Lower leg skin (tissue), 4 donors: ENCODE measurements at regions not wholly inside any gene's neighbourhood (a gene's known extent, or its start where the extent isn't known, plus 50 kb on each side); places are given as distances from the start of the nearest gene placed in this dataset.

ENCODE experiments used
- DNase-seq, 2 donors: peaks; one replicate each; pipeline ENCODE4 v3.0.0-alpha.2; 2019; ENCODE audit warnings: low spot score in 2 of 2
- H3K4me3 ChIP-seq: fragments of 200-600 bp; sonication (generic); 2 replicates; pipeline ENCODE4 v1.5.1; 2017; ENCODE audit warnings: mild to moderate bottlenecking, low read depth; ENCODE audit not compliant: poor library complexity, severe bottlenecking
- CTCF ChIP-seq, 3 donors: fragments of 450-650 bp; IDR thresholded peaks; one replicate each; pipeline ENCODE4 v1.5.1; 2016; ENCODE audit warnings: antibody characterized with exemption in 3 of 3, mild to moderate bottlenecking in 3 of 3, moderate library complexity in 2 of 3
- POLR2A ChIP-seq, 2 donors: fragments of 450-650 bp; IDR thresholded peaks; one replicate each; pipeline ENCODE4 v1.6.1; 2016 to 2017; ENCODE audit warnings: antibody characterized with exemption in 2 of 2, mild to moderate bottlenecking in 1 of 2, moderate library complexity in 1 of 2
- WGBS, 2 donors: methylation state at CpG; one replicate each; pipeline ENCODE4 v1.1.5; 2018; 5-methylcytosine and 5-hydroxymethylcytosine counted together
- intact Hi-C: fragments of 100-400 bp; cut with DNase I; formaldehyde crosslinking; loops from one replicate; pipeline ENCODE4 v1.15.0; 2023; ENCODE audit warnings: low total_unique reads

- TF ChIP-seq CTCF (IDR thresholded peaks at IDR 0.05), result no peak
- no peak for TF ChIP-seq POLR2A (IDR thresholded peaks at IDR 0.05)
- no peak overlapping the region for H3K4me3 ChIP-seq
- DNase-seq, result no peak
- intact Hi-C loops, result no loop called here
- 88 to 92% methylated on average over 5 of the region's 5 CpGs for WGBS, 2 donors
Observed at GRCh38 chr10:71090330-71090729, 122.0 kb upstream of the UNC5B start.

GRCh38 chr10:71090801-71091200, 121.6 kb upstream of the UNC5B start:
- H3K4me3 ChIP-seq, result no peak overlapping the region
- TF ChIP-seq POLR2A (IDR thresholded peaks at IDR 0.05) (no peak), CTCF (IDR thresholded peaks at IDR 0.05) (no peak)
- intact Hi-C loops, result no loop called here
- 98% methylated on average over 10 of the region's 10 CpGs for WGBS, 2 donors
- peak; percentile 10 to 70 for DNase-seq

DNA sequence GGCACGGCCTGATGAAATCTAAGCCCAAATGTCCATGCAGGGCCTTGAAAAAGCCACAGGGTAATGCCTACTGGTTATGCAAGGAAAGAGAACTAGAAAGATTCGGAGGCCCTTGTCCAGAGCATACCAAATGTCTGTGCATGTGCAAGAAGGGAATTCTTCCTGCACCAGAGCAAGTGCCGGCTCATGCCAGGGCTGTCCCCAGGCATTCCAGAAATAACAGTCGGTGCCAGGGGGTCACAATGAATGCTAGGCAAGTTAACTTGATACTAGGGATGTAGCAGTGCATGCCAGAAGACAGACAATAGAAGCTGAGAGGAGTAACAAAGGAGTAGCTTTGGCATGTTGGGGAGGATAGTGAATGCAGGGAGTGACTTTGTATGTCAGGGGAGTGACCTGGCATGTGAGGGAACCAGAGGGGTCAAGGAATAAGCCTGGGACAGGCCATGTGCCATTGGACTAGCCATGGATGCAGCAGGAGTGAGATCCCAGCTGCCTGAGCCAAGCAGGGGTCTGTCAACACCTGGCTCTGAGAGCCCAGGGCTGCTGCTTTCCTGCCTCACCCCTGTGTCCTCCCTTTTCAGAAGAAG, 119.5 kb upstream of the UNC5B start:
- no peak for DNase-seq
- 64 to 73% methylated on average over 4 of the region's 4 CpGs for WGBS, 2 donors
- no peak overlapping the region for H3K4me3 ChIP-seq
- intact Hi-C loops, result no loop called here
- TF ChIP-seq POLR2A (IDR thresholded peaks at IDR 0.05) (no peak), CTCF (IDR thresholded peaks at IDR 0.05) (no peak)

GRCh38 chr10:71093531-71093930, 118.8 kb upstream of the UNC5B start:
- 58 to 68% methylated on average over 2 of the region's 2 CpGs for WGBS, 2 donors

DNA sequence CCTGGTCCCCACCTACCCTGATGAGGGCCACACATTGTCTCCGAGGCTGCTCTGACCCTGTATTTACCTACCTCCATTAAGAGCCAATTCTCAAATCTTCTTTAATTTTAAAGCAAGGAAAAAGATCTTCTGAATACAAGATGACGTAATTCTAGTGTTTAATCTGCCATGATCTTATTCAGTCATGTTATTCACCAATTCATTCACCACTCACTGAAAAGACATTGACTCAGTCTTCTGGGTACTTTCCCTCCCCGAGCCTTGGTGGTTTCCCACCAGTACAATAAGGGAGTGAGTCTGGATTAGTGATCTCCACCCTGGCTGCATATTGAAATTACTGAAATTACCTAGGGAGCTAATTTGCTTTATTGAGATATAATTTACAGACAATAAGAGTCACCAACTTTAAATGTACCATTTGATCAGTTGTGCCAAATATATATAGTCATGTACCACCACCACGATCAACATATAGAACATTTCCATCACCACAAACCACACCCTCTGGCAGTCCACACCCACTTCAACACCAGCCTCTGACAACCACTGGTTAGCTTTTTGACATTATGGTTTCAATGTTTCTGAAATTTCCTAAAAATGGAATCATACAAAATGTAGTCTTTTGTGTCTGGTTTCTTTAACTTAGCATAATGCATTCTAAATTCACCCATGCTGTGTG, 117.5 kb upstream of the UNC5B start:
- TF ChIP-seq POLR2A (IDR thresholded peaks at IDR 0.05), result no peak
- TF ChIP-seq CTCF (IDR thresholded peaks at IDR 0.05), result no peak
- no peak overlapping the region for H3K4me3 ChIP-seq
- DNase-seq, result no peak
- 70 to 77% methylated on average over 4 of the region's 4 CpGs for WGBS, 2 donors
- intact Hi-C loops, result no loop called here

More at GRCh38 chr10:71093531-71093930, 118.8 kb upstream of the UNC5B start:
- H3K4me3 ChIP-seq, result no peak overlapping the region
- peak; percentile 4 to 56 for DNase-seq
- TF ChIP-seq CTCF (IDR thresholded peaks at IDR 0.05), result no peak
- no peak for TF ChIP-seq POLR2A (IDR thresholded peaks at IDR 0.05)
- intact Hi-C loops, result no loop called here
